HS-5 (cell line): ENCODE measurements at regions not wholly inside any gene's neighbourhood (a gene's known extent, or its start where the extent isn't known, plus 50 kb on each side); places are given as distances from the start of the nearest gene placed in this dataset.

ENCODE experiments used
- DNase-seq: peaks from one replicate; pipeline ENCODE4 v3.0.0-alpha.2; 2012; ENCODE audit warnings: low read depth

- no peak for DNase-seq
Observed at GRCh38 chr4:173924561-173924960, 358.9 kb downstream of the FBXO8 start.

DNA sequence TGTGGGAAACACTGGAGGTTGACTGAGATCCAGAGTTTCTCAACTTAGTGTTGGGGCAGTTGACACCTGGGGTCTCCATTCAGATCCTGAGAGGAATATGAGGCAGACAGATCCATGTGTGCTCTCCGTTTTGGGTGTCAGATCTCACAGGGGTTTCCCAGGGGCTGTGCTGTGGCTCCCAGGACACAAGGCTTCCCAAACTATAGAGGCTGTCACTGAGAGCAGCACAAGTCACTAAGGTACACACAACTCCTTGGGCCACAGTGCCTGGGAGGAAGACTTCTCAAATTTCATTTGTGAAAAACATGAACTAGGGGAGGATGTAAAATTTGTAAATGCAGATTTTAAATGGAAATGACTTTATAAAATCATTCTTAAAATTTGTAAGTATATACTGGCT, 363.6 kb downstream of the FBXO8 start:
- DNase-seq = no peak

- DNase-seq = no peak
Observed at GRCh38 chr4:173919196-173919595, 364.3 kb downstream of the FBXO8 start.

DNA sequence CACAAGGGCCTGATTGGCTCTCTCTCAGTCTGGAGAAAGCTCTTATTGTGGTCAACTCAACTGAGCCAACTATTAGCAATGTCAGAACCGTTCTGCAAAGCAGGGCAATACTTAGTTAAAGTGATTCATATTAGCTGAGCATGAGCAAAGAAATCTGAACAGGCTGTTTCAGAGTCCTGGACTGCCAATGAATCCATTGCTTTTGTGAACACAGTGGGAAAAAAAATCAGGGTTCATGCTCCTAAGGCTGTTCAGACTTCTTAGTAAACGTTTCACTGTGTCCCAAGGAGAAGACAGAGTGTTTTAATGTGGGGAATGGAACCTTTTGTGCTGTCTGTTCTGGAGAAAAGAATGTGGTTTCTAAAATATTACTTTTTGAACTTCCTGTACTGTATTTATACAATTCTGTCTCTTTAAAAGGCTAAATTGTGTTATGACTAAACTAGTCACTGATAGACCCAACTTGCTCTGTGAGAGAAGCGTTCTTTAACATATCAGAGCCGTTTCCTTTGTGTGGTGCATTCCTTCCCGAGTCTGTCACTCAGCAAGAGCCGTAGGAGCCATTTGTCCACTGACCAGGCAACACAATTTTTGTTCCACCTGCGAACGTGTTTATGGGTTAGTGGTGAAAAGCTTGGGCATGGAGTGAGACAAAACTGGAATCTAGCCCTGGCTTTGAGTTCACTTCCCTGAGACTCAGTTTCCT, 366.1 kb downstream of the FBXO8 start:
- no peak for DNase-seq

DNA sequence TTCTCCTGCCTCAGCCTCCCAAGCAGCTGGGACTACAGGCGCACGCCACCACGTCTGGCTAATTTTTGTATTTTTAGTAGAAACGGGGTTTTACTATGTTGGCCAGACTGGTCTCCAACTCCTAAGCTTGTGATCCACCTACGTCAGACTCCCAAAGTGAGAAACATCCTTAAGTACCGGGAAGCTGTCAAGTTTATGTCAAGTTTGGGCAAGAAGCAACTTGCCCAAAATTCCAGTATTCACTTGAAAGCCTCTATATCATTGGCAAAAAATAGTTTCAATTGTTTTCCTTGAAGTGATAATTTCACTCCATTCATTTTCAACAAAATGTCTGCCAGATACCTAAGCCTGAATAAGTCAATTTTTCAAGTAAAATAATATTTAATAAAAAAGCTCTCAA, 370.0 kb downstream of the FBXO8 start:
- DNase-seq = no peak

GRCh38 chr4:173912384-173912783, 371.1 kb downstream of the FBXO8 start:
- DNase-seq = no peak

DNA sequence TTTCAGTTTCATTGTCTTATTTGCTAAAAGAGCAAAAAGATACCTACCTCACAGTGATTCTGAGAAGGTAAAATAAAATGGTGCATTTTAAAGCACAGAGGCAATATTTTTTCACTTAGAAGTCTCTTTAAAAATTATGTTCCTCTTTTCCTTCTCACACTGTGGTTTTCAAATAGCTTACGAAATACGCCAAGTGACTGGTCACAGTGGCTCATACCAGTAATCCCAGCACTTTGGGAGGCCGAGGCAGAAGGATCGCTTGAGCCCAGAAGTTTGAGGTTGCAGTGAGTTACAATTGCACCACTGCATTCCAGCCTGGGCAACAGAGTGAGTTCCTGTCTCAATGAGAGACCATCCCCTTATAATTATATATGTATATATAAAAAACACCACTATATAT, 372.6 kb downstream of the FBXO8 start:
- DNase-seq = no peak

GRCh38 chr4:173909294-173909693, 374.2 kb downstream of the FBXO8 start:
- DNase-seq = no peak

DNA sequence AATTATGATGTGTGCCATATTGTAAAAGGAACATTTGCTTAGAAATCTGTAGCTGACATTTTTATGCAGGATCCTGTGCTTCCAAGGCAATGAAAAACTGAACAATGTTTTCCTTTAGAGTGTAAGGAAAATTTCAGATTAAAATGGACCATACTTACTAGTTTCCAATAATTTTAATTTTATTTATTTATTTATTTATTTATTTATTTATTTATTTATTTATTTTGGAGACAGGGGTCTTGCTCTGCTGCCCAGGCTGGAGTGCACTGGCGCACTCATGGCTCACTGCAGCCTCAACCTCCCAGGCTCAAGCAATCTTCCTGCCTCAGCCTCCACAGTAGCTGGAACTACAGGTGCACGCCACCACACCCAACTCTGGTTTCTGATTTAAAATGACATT, 369.8 kb upstream of the HAND2 start:
- no peak for DNase-seq

- no peak for DNase-seq
Observed at GRCh38 chr4:173891072-173891471, 361.0 kb upstream of the HAND2 start.

DNA sequence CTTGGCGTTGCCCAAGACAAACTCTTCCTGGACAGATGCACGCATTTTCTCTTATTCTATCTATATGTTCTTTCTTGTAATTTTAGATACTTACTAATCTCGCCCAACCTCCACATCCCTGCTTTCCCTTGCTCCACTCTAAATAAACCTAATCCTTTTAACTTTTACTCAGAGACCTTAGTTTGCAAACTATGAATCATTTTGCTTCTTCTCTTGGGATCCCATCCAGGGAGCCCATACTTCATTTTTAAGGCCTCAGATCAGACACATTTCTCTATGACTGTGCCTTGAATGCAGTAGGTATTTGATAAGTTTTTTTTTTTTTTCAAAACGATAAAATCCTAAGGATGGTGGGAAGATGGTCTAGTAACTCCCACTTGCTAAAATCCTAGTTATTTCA, 353.8 kb upstream of the HAND2 start:
- DNase-seq = no peak

DNA sequence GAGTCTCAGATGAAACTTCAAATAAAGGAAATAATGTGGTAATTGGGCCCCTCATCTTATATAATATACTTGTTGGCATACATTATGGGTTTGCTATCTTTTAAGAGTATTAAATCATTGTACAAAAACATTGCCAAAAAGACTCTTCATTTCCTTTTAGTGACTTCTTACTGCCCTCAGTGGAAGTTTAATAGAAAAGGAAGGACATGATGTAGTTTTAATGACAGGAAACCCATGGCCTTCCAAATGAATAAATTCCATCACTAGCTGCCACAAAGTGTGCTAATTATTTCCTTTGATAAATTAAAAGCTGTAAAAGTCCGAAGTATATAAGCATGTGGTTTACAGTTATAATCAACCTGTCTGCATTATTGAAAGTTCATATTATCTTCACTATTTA, 350.9 kb upstream of the HAND2 start:
- DNase-seq = no peak

- no peak for DNase-seq
Observed at GRCh38 chr4:173879509-173879908, 349.5 kb upstream of the HAND2 start.

GRCh38 chr4:173878701-173879100, 348.7 kb upstream of the HAND2 start:
- no peak for DNase-seq

DNA sequence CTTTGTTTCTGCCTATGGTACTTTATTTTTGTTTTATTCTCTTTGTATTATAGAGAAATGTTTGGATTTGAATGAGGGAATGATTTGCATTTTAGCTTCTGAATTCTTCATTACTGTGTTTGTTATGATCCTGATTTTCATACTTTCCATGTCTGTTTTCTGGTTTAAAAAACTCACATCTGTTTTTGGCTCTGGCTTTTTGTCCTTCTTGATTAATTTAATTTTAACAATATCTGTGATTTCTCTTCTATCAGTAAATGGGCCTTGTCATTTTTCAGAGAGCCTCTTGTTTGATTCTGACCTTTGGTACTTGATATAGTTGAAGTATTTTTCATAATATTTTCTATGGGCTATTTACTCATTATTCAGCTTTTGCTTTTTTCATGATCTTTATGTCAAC, 341.6 kb upstream of the HAND2 start:
- DNase-seq = no peak

- DNase-seq = no peak
Observed at GRCh38 chr4:173866322-173867026, 336.4 kb upstream of the HAND2 start.

GRCh38 chr4:173862754-173863153, 332.7 kb upstream of the HAND2 start:
- no peak for DNase-seq

DNA sequence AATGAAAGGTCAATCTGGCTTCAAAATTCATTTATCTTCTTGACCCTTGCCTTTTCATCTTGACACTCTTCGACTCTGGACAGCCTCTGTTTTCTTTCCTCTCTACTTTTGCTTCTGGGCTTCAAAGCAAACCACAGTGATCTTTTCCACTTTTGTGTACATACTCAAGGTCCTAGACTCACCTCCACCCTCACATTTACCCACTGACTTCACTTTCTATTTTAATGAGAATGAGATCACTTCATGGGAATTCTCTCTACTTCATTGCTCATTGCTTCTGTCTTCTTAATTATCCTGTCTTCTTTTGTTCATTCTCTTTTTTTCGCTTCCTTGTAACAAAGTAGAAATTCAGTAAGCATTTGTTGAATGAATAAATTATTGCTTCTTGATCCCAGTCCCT, 330.1 kb upstream of the HAND2 start:
- DNase-seq = no peak

DNA sequence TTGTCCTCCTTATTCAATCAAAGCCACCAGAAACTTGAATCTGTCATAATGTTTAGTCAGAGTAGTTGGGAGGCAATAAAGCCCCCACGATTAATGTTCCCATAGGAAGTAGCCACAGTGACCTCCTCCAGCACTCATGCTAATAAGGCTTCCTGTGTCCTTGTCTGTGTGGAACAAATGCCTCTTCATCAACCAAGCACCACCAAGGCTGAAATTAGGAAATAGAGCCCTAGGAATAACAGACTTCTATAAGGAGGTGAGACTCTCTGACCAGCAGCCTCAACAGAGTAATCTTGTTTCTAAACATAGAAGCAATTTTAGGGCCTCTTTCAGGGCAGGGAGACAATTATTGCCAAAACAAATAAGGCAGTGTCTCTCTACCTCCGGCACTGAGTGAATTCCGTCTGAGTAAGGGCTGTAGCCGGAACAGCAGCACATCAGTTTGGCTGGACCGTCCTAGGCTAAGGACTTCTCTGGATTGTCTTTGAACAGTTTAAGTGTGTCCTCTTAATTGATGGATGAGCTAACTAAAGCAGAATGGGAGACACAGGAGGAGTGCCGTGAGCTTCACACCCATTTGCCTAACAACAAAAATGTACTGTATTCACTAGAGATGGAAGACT, 329.2 kb upstream of the HAND2 start:
- DNase-seq = no peak

GRCh38 chr4:173858471-173858870, 328.4 kb upstream of the HAND2 start:
- no peak for DNase-seq

GRCh38 chr4:173857828-173858227, 327.8 kb upstream of the HAND2 start:
- DNase-seq = no peak

DNA sequence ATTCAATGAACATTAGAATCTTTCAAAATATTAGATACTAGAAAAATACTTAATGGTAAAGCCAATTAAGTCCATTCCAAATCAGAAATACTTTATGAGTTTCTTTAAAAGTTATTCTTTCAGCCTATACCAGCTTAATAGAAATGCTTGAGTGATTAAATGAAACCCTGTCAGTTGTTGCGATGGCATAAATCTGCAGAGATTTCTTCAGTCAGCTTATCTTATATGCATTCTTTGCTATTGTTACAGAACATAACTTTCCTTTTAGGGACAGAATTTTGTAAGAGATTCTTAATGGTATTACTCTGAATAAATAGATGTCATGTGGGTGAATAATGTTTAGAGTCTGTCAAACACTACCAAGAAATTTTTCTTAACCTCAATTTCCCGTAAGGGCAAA, 325.0 kb upstream of the HAND2 start:
- DNase-seq = no peak

- no peak for DNase-seq
Observed at GRCh38 chr4:173852775-173853174, 322.7 kb upstream of the HAND2 start.

DNA sequence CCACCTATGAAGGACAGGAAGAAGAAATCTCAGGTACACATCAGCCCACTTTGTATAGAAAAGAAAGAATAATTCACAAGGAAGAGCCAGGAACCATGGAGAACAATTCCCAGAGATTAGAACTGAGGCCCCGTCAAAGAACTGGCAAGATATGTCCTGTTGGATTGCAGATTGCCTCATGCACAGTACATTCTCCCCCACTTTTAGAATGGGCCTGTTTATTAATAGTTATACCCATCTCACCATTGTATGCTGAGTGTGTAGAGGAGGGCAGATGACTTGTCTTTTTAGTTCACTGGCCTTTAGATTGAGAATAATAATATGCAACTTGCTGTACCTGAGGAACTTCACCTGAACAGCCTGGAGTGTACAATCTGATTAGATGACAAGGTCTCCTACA, 315.6 kb upstream of the HAND2 start:
- no peak for DNase-seq
